ENCODE measurements at regions not wholly inside any gene's neighbourhood (a gene's known extent, or its start where the extent isn't known, plus 50 kb on each side); places are given as distances from the start of the nearest gene placed in this dataset.

DNA sequence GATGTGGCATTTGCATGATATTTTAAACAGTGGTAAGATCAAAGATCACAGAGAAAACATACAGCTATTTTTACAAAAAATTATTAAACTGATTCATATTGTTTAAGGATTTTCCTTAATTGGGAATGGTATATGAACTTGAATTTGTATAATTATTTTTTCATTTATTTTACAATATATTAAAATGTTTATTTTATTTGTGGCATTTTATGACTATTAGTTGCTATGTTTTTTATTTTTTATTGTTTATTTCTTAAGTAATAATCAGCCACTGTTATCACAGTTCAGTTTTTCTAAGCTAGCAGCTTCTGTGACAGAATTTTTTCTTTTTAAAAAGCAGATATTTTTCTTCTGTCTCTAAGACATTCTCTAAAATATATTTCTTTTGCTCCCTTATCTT lies 387.0 kb upstream of the KHDRBS2 start:
- H3K27me3 ChIP-seq (ENCODE audit: insufficient read depth, low read depth) = no peaks in the 10 kb centered on the region
- TF ChIP-seq, protein P1, sequence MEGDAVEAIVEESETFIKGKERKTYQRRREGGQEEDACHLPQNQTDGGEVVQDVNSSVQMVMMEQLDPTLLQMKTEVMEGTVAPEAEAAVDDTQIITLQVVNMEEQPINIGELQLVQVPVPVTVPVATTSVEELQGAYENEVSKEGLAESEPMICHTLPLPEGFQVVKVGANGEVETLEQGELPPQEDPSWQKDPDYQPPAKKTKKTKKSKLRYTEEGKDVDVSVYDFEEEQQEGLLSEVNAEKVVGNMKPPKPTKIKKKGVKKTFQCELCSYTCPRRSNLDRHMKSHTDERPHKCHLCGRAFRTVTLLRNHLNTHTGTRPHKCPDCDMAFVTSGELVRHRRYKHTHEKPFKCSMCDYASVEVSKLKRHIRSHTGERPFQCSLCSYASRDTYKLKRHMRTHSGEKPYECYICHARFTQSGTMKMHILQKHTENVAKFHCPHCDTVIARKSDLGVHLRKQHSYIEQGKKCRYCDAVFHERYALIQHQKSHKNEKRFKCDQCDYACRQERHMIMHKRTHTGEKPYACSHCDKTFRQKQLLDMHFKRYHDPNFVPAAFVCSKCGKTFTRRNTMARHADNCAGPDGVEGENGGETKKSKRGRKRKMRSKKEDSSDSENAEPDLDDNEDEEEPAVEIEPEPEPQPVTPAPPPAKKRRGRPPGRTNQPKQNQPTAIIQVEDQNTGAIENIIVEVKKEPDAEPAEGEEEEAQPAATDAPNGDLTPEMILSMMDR (conservative IDR thresholded peaks at IDR 0.05) = no peak
- H3K27ac ChIP-seq = no peak overlapping the region
- no peaks in the 10 kb centered on the region for H4K20me1 ChIP-seq (ENCODE audit: insufficient read depth)
- no peaks in the 10 kb centered on the region for H3K36me3 ChIP-seq (ENCODE audit: low read depth)
- BruUV-seq (replicated peaks) = no TSS peak
- no peaks in the 10 kb centered on the region for H3K79me2 ChIP-seq (ENCODE audit: low read depth)
- CTCF ChIA-PET = no interaction called here
- no peak for DNase-seq
- intact Hi-C loops (cut with micrococcal nuclease; ENCODE audit: unreplicated experiment) = no loop called here
- no peaks in the 10 kb centered on the region for H3K9me2 ChIP-seq (ENCODE audit: insufficient read depth)
- no peak overlapping the region for H3K4me3 ChIP-seq
- H3K4me1 ChIP-seq (replicated peaks; ENCODE audit: insufficient read depth) = no peaks in the 10 kb centered on the region
- POLR2A ChIA-PET (ENCODE audit: unreplicated experiment) = no interaction called here
- H2AFZ ChIP-seq = no peak overlapping the region
- no peak overlapping the region for H3K4me2 ChIP-seq
- no peaks in the 10 kb centered on the region for H3K9me3 ChIP-seq (ENCODE audit: insufficient read depth, low read depth)
- no peaks in the 10 kb centered on the region for H3F3A ChIP-seq (ENCODE audit: insufficient read depth, low read depth)

DNA sequence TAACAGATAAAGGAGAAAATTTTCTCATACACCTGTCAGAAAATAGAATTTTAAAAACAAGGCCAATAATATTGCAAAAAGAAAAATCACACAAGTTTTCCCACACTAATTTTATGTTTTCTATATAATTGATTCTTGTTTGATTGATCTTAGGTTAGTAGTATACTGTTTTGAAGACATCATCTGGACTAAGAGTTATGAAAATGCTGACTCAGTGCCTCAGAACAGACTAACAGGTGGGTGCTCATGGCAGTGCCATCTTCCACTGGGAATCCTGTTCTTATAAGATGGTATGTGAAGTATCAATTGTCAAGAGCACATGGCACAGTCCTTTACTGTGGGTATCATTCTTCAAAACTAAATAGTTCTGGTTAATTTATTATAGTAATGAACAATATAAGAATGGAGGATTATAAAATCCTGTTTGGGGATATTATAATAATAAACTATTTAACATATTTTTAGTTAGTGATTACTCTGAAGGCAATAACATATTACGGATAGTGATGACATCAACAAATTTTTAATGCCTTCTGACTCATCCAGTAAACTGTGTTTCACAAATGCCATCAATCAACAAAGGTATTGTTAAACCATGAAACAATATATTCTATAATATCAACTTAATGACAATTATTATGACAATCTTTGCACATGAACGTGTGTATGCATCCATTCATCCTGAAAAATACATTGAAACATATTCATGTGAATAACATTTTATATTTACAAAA lies 384.6 kb upstream of the KHDRBS2 start:
- Histone ChIP-seq H3K27ac (no peak overlapping the region), H3K79me2 (ENCODE audit: low read depth) (no peaks in the 10 kb centered on the region), H3K36me3 (ENCODE audit: low read depth) (no peaks in the 10 kb centered on the region), H3K4me3 (no peak overlapping the region), H3F3A (ENCODE audit: insufficient read depth, low read depth) (no peaks in the 10 kb centered on the region), H4K20me1 (ENCODE audit: insufficient read depth) (no peaks in the 10 kb centered on the region), H3K9me2 (ENCODE audit: insufficient read depth) (no peaks in the 10 kb centered on the region), H3K4me1 (replicated peaks; ENCODE audit: insufficient read depth) (no peaks in the 10 kb centered on the region), H3K4me2 (no peak overlapping the region), H2AFZ (no peak overlapping the region), H3K9me3 (ENCODE audit: insufficient read depth, low read depth) (no peaks in the 10 kb centered on the region), H3K27me3 (ENCODE audit: insufficient read depth, low read depth) (no peaks in the 10 kb centered on the region)
- CTCF ChIA-PET = no interaction called here
- intact Hi-C loops (cut with micrococcal nuclease; ENCODE audit: unreplicated experiment) = no loop called here
- no TSS peak for BruUV-seq (replicated peaks)
- POLR2A ChIA-PET (ENCODE audit: unreplicated experiment) = no interaction called here
- no peak for DNase-seq
- TF ChIP-seq, protein P1 (conservative IDR thresholded peaks at IDR 0.05) = no peak
- no peak for TF ChIP-seq EZH2 (IDR thresholded peaks at IDR 0.05; ENCODE audit: low read depth)

DNA sequence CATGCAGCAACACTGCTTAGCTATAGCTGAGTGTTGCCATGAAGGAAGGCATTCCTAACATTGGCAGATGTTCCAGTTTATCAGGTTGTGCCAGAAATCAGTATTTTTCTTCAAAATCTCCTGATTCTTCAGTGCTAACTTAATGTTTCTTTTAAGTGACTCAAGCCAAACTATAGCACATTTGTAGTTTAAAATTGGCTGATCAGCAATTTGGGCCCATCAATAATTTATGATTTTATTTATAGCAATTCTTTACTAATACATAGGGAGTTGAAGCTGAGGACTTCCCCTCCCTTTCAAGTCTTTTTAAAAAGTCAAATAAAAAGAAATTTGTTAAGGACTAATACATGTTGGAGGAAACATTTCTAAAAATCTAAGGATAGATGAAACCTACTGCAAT lies 383.8 kb upstream of the KHDRBS2 start:
- Histone ChIP-seq H4K20me1 (ENCODE audit: insufficient read depth) (no peaks in the 10 kb centered on the region), H3K79me2 (ENCODE audit: low read depth) (no peaks in the 10 kb centered on the region), H3F3A (ENCODE audit: insufficient read depth, low read depth) (no peaks in the 10 kb centered on the region), H3K4me2 (no peak overlapping the region), H3K4me3 (no peak overlapping the region), H3K4me1 (replicated peaks; ENCODE audit: insufficient read depth) (no peaks in the 10 kb centered on the region), H3K27me3 (ENCODE audit: insufficient read depth, low read depth) (no peaks in the 10 kb centered on the region), H3K36me3 (ENCODE audit: low read depth) (no peaks in the 10 kb centered on the region), H2AFZ (no peak overlapping the region), H3K9me3 (ENCODE audit: insufficient read depth, low read depth) (no peaks in the 10 kb centered on the region), H3K27ac (no peak overlapping the region), H3K9me2 (ENCODE audit: insufficient read depth) (no peaks in the 10 kb centered on the region)
- DNase-seq = no peak
- POLR2A ChIA-PET (ENCODE audit: unreplicated experiment) = no interaction called here
- CTCF ChIA-PET = no interaction called here
- no peak for TF ChIP-seq EZH2 (IDR thresholded peaks at IDR 0.05; ENCODE audit: low read depth)
- TF ChIP-seq, protein P1 (conservative IDR thresholded peaks at IDR 0.05) = no peak
- BruUV-seq (replicated peaks) = no TSS peak
- intact Hi-C loops (cut with micrococcal nuclease; ENCODE audit: unreplicated experiment) = no loop called here
